Lower leg skin (tissue), 3 donors: ENCODE measurements at regions not wholly inside any gene's neighbourhood (a gene's known extent, or its start where the extent isn't known, plus 50 kb on each side); places are given as distances from the start of the nearest gene placed in this dataset.

Experiments used
- POLR2A ChIP-seq, 2 donors: fragments of 450-650 bp; IDR thresholded peaks; one replicate each; pipeline ENCODE4 v1.6.1; 2016 to 2017; ENCODE audit warnings: antibody characterized with exemption in 2 of 2, mild to moderate bottlenecking in 1 of 2, moderate library complexity in 1 of 2
- TF ChIP-seq, protein P1 (sequence below), 3 donors: fragments of 450-650 bp; IDR thresholded peaks; one replicate each; pipeline ENCODE4 v1.5.1; 2016; ENCODE audit warnings: antibody characterized with exemption in 3 of 3, mild to moderate bottlenecking in 3 of 3, moderate library complexity in 2 of 3

DNA sequence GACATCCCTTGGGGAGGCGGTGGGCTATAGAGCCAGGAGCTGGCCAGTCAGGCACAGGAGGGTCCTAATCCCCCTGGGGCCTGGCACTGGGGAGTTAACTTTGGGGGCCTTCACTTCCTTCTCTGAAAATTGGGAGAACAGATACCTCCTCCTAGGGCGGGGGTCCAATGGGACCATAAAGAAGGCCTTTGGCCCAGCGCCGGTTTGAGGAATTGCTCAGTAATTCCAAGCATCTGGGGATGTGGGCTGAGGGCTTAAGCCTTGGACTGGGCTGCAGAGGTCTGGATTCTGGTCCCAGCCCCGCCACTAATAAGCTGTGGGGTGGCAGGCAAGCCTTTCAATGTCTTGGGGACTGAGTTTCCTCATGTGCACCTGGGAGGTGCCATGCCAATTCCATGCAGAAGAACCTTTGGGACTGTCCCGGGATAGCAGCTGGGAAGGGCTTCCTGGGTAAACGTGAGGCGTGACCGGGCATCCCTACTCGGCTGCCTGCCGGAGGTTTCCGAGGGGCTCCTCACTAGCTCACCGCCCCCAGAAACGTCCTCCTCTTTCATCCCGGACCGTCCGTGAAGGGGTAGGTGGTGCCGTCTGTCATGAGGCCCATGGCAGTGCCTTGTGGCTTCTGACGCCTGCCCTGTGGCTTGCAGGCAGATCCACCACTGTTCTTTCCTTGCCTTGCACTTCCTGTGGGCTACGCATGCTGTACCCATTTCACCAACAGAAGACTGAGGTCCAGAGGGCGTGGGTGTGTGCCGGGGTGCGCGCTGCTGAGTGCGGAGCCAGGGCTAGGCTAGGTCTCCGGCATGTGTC, 67.4 kb upstream of the HPCAL1 start:
- TF ChIP-seq, protein P1, sequence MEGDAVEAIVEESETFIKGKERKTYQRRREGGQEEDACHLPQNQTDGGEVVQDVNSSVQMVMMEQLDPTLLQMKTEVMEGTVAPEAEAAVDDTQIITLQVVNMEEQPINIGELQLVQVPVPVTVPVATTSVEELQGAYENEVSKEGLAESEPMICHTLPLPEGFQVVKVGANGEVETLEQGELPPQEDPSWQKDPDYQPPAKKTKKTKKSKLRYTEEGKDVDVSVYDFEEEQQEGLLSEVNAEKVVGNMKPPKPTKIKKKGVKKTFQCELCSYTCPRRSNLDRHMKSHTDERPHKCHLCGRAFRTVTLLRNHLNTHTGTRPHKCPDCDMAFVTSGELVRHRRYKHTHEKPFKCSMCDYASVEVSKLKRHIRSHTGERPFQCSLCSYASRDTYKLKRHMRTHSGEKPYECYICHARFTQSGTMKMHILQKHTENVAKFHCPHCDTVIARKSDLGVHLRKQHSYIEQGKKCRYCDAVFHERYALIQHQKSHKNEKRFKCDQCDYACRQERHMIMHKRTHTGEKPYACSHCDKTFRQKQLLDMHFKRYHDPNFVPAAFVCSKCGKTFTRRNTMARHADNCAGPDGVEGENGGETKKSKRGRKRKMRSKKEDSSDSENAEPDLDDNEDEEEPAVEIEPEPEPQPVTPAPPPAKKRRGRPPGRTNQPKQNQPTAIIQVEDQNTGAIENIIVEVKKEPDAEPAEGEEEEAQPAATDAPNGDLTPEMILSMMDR (IDR thresholded peaks at IDR 0.05) = no peak
- TF ChIP-seq POLR2A (IDR thresholded peaks at IDR 0.05) = no peak
